ENCODE measurements at regions not wholly inside any gene's neighbourhood (a gene's known extent, or its start where the extent isn't known, plus 50 kb on each side); places are given as distances from the start of the nearest gene placed in this dataset.
"Not testable (repeated sequence)": the region's sequence is repeated elsewhere in the genome, so short reads cannot be mapped to it uniquely, and the experiment has no call there.

DNA sequence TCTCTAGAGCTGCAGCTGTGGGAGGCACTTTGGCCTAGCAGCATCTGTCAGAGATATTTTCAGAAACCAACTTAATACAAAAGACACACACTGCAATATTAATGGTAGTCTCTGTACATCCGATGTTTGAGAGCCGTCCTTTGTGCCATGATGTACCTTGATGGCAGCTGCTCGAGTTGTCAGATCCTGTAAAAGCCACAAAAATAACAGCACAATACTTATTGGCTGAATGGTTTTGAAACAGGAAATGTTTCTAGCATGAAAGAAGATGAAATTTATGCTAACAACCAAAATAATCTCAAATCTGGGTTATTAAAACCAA lies 445.5 kb upstream of the TBL1XR1 start:
- no peak overlapping the region for H3K27ac ChIP-seq
- no peak for TF ChIP-seq CTCF (conservative IDR thresholded peaks at IDR 0.05)
- TF ChIP-seq ZFX (IDR thresholded peaks at IDR 0.05), result no peak

DNA sequence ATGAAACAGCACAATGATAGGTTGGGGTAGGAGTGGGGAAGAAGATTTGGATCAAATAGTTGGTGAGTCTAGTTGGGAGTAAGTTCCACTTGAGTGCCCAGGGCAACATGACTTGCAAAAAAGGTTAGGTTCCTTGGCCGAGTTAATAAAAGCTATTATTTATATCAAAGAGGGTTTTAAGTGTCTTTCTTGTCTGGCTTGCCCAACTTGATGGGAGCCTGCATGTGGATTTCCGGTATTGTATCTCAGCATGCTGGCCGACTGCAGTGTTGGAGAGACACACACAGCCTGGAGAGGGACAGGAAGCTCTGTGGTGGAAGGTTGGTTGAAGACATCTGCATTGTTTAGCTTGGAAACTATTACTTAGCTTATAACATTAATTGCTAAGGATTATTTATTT lies 449.5 kb upstream of the TBL1XR1 start:
- no peak overlapping the region for H3K27ac ChIP-seq

GRCh38 chr3:177647341-177647740 lies 450.1 kb upstream of the TBL1XR1 start:
- peak overlapping the region; percentile 7; the same call in 1 of the 2 replicates for H3K27ac ChIP-seq
- TF ChIP-seq ZFX (IDR thresholded peaks at IDR 0.05), result no peak
- no peak for TF ChIP-seq CTCF (conservative IDR thresholded peaks at IDR 0.05)

More for the DNA sequence above, 449.5 kb upstream of the TBL1XR1 start:
- TF ChIP-seq CTCF (conservative IDR thresholded peaks at IDR 0.05), result no peak
- no peak for TF ChIP-seq ZFX (IDR thresholded peaks at IDR 0.05)

DNA sequence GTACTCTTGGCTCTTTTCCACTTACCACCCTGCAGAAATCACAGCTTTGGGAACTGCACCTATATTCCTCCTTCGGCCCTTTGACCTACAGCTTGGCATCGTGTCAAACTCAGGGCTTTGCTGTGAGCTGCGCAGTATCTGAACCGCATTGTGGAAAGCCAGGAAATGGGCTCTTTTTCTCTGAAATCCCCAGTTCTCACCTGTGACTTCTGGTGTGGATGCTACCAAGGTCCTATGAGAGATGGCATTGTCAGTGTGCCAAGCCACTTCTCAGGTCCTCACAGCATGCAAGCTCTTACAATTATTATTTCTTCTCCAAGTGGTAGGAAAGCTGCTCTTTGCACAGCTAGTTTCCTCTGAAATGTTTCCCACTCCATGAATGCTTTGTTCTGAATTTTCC lies 450.6 kb upstream of the TBL1XR1 start:
- no peak for TF ChIP-seq CTCF (conservative IDR thresholded peaks at IDR 0.05)
- TF ChIP-seq ZFX (IDR thresholded peaks at IDR 0.05), result no peak
- H3K27ac ChIP-seq, result peak overlapping the region; percentile 7; the same call in 1 of the 2 replicates

GRCh38 chr3:177652556-177653291 lies 455.4 kb upstream of the TBL1XR1 start:
- no peak overlapping the region for H3K27ac ChIP-seq
- TF ChIP-seq ZFX (IDR thresholded peaks at IDR 0.05), result no peak
- no peak for TF ChIP-seq CTCF (conservative IDR thresholded peaks at IDR 0.05)

DNA sequence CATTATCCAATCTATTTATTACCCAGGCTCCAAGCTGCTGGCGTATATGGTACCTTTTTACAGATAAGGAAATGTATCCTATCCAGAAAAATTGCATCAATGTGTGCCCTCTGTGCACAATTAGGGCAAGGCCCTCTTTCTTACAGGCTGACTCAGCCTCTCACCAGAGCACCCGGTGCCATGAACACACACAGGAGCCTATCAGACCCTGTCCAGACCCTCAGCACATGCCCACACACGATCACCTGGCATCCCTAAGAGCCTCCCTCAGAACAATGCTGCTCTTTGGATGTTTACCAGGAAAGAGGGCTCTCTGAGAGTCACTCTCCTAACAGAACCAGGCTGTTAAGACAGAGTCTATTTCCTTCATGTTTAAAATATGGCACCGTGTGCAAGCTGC lies 460.0 kb upstream of the TBL1XR1 start:
- TF ChIP-seq ZFX (IDR thresholded peaks at IDR 0.05) (no peak), CTCF (conservative IDR thresholded peaks at IDR 0.05) (no peak)
- H3K27ac ChIP-seq, result no peak overlapping the region

- H3K27ac ChIP-seq, result no peak overlapping the region
- no peak for TF ChIP-seq ZFX (IDR thresholded peaks at IDR 0.05)
- no peak for TF ChIP-seq CTCF (conservative IDR thresholded peaks at IDR 0.05)
These were observed 461.1 kb upstream of the TBL1XR1 start for GRCh38 chr3:177658354-177658753.

DNA sequence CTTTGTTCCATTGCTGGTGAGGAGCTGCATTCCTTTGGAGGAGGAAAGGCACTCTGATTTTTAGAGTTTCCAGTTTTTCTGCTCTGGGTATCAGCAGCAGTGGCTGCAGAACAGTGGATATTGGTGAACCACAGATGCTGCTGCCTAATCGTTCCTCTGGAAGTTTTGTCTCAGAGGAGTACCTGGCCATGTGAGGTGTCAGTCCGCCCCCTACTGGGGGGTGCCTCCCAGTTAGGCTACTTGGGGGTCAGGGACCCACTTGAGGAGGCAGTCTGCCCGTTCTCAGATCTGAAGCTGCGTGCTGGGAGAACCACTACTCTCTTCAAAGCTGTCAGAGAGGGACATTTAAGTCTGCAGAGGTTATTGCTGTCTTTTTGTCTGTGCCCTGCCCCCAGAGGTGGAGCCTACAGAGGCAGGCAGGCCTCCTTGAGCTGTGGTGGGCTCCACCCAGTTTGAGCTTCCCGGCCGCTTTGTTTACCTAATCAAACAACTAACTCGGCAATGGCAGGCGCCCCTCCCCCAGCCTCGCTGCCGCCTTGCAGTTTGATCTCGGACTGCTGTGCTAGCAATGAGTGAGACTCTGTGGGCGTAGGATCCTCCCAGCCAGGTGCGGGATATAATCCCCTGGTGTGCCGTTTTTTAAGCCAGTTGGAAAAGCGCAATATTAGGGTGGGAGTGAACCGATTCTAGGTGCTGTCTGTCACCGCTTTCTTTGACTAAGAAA lies 467.3 kb upstream of the TBL1XR1 start:
- H3K27ac ChIP-seq, result not testable (repeated sequence)

Data from C4-2B (cell line).